ENCODE measurements at regions not wholly inside any gene's neighbourhood (a gene's known extent, or its start where the extent isn't known, plus 50 kb on each side); places are given as distances from the start of the nearest gene placed in this dataset.
"Not testable (repeated sequence)": the region's sequence is repeated elsewhere in the genome, so short reads cannot be mapped to it uniquely, and the experiment has no call there.

GRCh38 chr1:16794609-16795008 lies 54.3 kb downstream of the RNU1-4 start:
- DNase-seq (ENCODE audit: low read depth in 2 of 2): not testable (repeated sequence)

- not testable (repeated sequence) for DNase-seq (ENCODE audit: low read depth in 2 of 2)
Observed at GRCh38 chr1:16795119-16795518, 54.8 kb downstream of the RNU1-4 start.

DNA sequence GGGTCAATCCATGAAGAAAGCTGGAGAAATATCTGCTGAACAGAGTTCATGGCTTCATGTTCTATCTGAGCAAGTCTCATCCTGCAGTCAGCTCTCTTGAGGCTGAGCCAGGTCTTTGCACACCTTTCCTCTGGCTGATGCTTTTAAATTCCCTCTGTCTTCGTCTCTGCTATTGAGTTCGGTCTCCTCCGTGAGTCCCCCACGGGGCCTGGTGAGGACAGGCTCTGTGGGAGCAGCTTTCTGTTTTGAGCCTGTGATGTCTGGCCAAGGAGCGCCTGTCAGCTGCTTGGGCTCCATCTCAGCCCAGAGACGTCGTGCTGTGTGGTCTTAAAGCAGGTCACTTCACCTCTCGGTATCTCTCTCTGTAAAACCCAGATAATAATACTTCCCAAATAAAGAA lies 55.9 kb downstream of the RNU1-4 start:
- DNase-seq (ENCODE audit: low read depth in 2 of 2): not testable (repeated sequence)

- DNase-seq (ENCODE audit: low read depth in 2 of 2): peak in 1 of 2 experiments; percentile 10
Observed at GRCh38 chr1:16796625-16797046, 56.3 kb downstream of the RNU1-4 start.

- not testable (repeated sequence) for DNase-seq (ENCODE audit: low read depth in 2 of 2)
Observed at GRCh38 chr1:16797065-16797464, 56.7 kb downstream of the RNU1-4 start.

GRCh38 chr1:16798050-16798449 lies 57.7 kb downstream of the RNU1-4 start:
- DNase-seq (ENCODE audit: low read depth in 2 of 2): not testable (repeated sequence)

Measured in fibroblast of skin of left quadriceps (primary cell).